B cell (primary cell): ENCODE measurements at regions not wholly inside any gene's neighbourhood (a gene's known extent, or its start where the extent isn't known, plus 50 kb on each side); places are given as distances from the start of the nearest gene placed in this dataset.

Source experiments
- CTCF ChIP-seq: fragments of 200-600 bp; IDR thresholded peaks from one replicate; pipeline ENCODE4 v1.8.0; 2022; ENCODE audit warnings: antibody characterized with exemption, mild to moderate bottlenecking
- EZH2 ChIP-seq: IDR thresholded peaks from 2 replicates; pipeline ENCODE4 v1.6.1; 2012; ENCODE audit warnings: borderline replicate concordance, low read depth, mild to moderate bottlenecking, moderate library complexity, low read length; ENCODE audit not compliant: insufficient read depth, poor library complexity, severe bottlenecking

DNA sequence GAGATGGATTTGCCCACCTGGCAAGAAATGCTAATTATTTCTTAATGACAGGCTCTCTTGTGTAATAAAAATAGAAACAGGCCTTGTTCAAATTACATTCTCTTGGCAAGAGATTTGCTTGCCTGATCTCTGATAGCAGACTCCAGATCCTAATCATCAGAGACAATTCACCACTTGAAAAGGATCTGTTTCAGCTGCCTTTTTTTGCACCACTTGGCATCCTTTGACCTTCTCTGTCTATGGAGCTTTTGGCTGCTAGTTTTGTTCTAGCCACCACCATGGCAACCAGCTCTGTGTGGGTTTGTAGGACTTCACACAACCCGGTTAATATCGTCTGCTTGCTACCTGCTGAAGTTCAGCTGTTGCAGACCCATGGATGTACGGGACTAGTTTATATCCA, 241.1 kb upstream of the TLL1 start:
- TF ChIP-seq CTCF: no peak
- TF ChIP-seq EZH2: no peak
